ENCODE measurements at regions not wholly inside any gene's neighbourhood (a gene's known extent, or its start where the extent isn't known, plus 50 kb on each side); places are given as distances from the start of the nearest gene placed in this dataset.
"Not testable (repeated sequence)": the region's sequence is repeated elsewhere in the genome, so short reads cannot be mapped to it uniquely, and the experiment has no call there.

- not testable (repeated sequence) for DNase-seq (ENCODE audit: low read depth in 2 of 2)
Observed at GRCh38 chr1:245061808-245062207, 93.0 kb upstream of the KIF26B start.

GRCh38 chr1:245060684-245061374, 94.0 kb upstream of the KIF26B start:
- no peak for DNase-seq (ENCODE audit: low read depth in 2 of 2)

GRCh38 chr1:245059806-245060424, 94.9 kb upstream of the KIF26B start:
- DNase-seq (ENCODE audit: low read depth in 2 of 2): no peak

GRCh38 chr1:245058882-245059281, 95.9 kb upstream of the KIF26B start:
- no peak for DNase-seq (ENCODE audit: low read depth in 2 of 2)

GRCh38 chr1:245058436-245058835, 96.3 kb upstream of the KIF26B start:
- DNase-seq (ENCODE audit: low read depth in 2 of 2): no peak

GRCh38 chr1:245056913-245057312, 97.9 kb upstream of the KIF26B start:
- no peak for DNase-seq (ENCODE audit: low read depth in 2 of 2)

GRCh38 chr1:245056296-245056695, 98.5 kb upstream of the KIF26B start:
- DNase-seq (ENCODE audit: low read depth in 2 of 2): not testable (repeated sequence)

- DNase-seq (ENCODE audit: low read depth in 2 of 2): no peak
Observed at GRCh38 chr1:245055752-245056151, 99.0 kb upstream of the KIF26B start.

GRCh38 chr1:245054507-245055270, 100.1 kb upstream of the KIF26B start:
- DNase-seq (ENCODE audit: low read depth in 2 of 2): no peak

- no peak for DNase-seq (ENCODE audit: low read depth in 2 of 2)
Observed at GRCh38 chr1:245054105-245054504, 100.7 kb upstream of the KIF26B start.

GRCh38 chr1:245052258-245052657, 102.5 kb upstream of the KIF26B start:
- DNase-seq (ENCODE audit: low read depth in 2 of 2): no peak

- DNase-seq (ENCODE audit: low read depth in 2 of 2): peak in 1 of 2 donors; percentile 20
Observed at GRCh38 chr1:245051349-245052221, 103.2 kb upstream of the KIF26B start.

- DNase-seq (ENCODE audit: low read depth in 2 of 2): no peak
Observed at GRCh38 chr1:245046769-245047168, 108.0 kb upstream of the KIF26B start.

- DNase-seq (ENCODE audit: low read depth in 2 of 2): no peak
Observed at GRCh38 chr1:245046315-245046714, 108.5 kb upstream of the KIF26B start.

- DNase-seq (ENCODE audit: low read depth in 2 of 2): no peak
Observed at GRCh38 chr1:245045087-245045881, 109.5 kb upstream of the KIF26B start.

- DNase-seq (ENCODE audit: low read depth in 2 of 2): no peak
Observed at GRCh38 chr1:245043611-245043940, 111.2 kb upstream of the KIF26B start.

GRCh38 chr1:245041058-245041698, 113.6 kb upstream of the KIF26B start:
- DNase-seq (ENCODE audit: low read depth in 2 of 2): no peak

- no peak for DNase-seq (ENCODE audit: low read depth in 2 of 2)
Observed at GRCh38 chr1:245039196-245039595, 115.6 kb upstream of the KIF26B start.

- no peak for DNase-seq (ENCODE audit: low read depth in 2 of 2)
Observed at GRCh38 chr1:245036102-245036501, 118.7 kb upstream of the KIF26B start.

- no peak for DNase-seq (ENCODE audit: low read depth in 2 of 2)
Observed at GRCh38 chr1:245031041-245031440, 123.7 kb upstream of the KIF26B start.

GRCh38 chr1:245026247-245026646, 128.5 kb upstream of the KIF26B start:
- no peak for DNase-seq (ENCODE audit: low read depth in 2 of 2)

Data from stimulated activated CD4-positive, alpha-beta T cell treated with anti-CD3 and anti-CD28 coated beads, Interleukin-15, amount 100 ng/mL, for 48 hours (primary cell).